GM12864 (cell line): ENCODE measurements at regions not wholly inside any gene's neighbourhood (a gene's known extent, or its start where the extent isn't known, plus 50 kb on each side); places are given as distances from the start of the nearest gene placed in this dataset.

Experiments
- DNase-seq: peaks from one replicate; pipeline ENCODE4 v3.0.0-alpha.2; 2011; ENCODE audit warnings: low read depth
- H3K4me3 ChIP-seq: 2 replicates; pipeline ENCODE4 v1.5.1; 2011; ENCODE audit warnings: mild to moderate bottlenecking, low read depth, low read length, control low read depth
- TF ChIP-seq, protein P1 (sequence below): IDR thresholded peaks from 2 replicates; pipeline ENCODE4 v1.5.1; 2011; ENCODE audit warnings: low read depth, mild to moderate bottlenecking, moderate library complexity, low read length, control low read depth, inconsistent platforms; ENCODE audit errors: missing control alignments

DNA sequence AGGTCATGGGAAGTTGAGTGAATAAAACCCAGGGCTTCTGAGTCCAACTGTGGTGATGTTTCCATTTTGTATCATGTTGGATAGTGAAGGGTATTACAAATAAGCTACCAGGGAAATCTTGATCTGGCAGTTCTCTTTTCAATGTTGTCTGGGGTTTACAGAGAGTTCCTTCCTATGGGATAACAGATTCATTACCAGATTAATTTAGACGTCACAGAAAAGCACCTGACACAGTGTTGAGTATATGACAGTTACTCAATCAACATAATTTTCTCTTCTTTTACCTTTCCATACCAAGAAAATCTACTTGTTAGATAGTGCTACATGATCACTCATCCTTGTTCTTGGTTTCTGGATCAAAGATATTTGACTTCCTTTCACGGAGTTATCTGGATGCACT lies 270.9 kb downstream of the ACTL7B start:
- no peak for DNase-seq
- TF ChIP-seq, protein P1, sequence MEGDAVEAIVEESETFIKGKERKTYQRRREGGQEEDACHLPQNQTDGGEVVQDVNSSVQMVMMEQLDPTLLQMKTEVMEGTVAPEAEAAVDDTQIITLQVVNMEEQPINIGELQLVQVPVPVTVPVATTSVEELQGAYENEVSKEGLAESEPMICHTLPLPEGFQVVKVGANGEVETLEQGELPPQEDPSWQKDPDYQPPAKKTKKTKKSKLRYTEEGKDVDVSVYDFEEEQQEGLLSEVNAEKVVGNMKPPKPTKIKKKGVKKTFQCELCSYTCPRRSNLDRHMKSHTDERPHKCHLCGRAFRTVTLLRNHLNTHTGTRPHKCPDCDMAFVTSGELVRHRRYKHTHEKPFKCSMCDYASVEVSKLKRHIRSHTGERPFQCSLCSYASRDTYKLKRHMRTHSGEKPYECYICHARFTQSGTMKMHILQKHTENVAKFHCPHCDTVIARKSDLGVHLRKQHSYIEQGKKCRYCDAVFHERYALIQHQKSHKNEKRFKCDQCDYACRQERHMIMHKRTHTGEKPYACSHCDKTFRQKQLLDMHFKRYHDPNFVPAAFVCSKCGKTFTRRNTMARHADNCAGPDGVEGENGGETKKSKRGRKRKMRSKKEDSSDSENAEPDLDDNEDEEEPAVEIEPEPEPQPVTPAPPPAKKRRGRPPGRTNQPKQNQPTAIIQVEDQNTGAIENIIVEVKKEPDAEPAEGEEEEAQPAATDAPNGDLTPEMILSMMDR: no peak

DNA sequence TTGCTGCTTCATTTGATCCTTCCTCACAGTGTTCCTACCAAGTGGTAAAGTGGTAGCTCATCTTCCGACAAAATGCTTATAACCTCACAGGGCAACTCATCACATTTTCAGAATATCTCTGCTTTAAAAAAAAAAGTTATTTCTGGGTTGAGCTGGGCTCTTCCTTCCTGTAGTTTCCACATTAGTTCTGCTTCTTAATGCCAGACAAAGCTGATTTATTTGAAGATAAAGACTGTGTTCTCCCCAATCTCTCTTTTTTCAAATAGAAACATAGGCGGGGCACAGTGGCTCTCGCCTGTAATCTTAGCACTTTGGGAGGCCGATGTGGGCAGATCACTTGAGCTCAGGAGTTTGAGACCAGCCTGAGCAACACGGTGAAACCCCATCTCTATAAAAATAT lies 273.1 kb downstream of the ACTL7B start:
- no peak overlapping the region for H3K4me3 ChIP-seq
- DNase-seq: no peak
- TF ChIP-seq, protein P1: no peak

More for the DNA sequence above, 270.9 kb downstream of the ACTL7B start:
- no peak overlapping the region for H3K4me3 ChIP-seq

DNA sequence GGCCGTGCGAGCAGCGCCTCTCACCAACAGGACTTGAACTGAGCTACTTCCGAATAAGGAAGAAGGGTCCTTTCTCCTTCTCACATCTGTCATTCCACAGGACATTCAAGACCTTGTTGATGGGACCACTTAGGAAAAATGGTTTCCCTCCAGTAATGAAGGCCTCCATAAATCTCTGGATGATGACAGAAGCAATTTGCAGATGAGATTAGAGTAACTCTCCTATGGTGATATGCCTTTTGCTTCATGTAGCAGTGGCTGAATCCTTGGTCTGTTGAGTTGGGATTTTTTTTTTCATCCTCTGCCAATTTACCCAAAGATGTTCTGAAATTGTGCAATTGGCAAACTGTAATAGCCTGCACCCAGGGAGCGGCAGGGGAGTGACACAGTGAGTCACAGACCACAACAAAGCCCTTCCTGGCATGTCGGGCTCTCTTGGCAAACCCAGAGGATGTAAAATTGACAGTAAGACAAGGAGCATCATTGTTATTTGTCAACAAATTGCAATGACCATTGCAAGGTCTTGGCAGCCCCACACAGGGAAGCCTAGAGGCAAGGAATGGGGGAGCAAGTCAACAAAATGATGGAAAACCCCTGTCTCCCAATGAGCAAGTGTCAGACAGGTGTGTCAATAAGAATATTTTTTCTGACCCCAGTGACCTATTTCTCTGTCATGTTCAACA lies 275.9 kb downstream of the ACTL7B start:
- TF ChIP-seq, protein P1: no peak
- H3K4me3 ChIP-seq: no peak overlapping the region
- no peak for DNase-seq

DNA sequence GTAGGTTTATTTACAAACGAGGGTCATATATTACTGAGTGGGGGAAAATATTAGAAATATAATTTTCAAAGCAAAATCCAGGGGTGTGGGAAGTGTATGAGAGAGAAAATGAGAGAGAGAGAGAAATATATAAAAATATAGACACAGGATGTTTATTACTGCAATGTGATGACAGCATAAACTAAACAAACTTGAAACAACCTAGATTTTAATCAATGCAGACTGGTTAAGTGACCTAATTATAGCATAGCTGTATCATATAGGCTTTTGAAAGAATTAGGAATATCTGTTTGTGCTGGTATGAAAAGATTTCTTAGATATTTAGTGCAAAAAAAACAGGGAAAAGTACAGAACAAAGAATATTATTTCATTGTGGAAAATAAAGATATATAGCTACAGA lies 280.5 kb downstream of the ACTL7B start:
- no peak for DNase-seq
- TF ChIP-seq, protein P1: no peak
- no peak overlapping the region for H3K4me3 ChIP-seq

DNA sequence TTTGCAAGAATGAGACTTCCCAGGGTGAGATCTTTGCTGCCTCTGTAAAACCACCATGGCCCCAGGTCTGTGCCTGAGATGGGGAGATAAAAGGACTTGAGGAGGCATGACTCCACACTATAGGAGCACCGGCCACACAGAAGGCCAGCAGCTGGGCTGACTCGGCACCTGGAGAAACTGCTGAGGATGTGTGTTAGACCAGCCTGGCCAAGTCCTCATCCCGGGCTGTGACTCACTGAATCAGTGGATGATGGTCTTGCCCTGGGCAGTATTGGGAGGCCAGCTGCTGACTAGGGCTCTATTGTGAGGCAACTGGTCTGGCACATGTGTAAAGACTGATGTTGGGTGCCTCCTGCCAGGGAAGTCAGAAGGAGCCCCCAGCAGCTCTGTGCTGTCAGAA lies 286.2 kb downstream of the ACTL7B start:
- H3K4me3 ChIP-seq: no peak overlapping the region
- TF ChIP-seq, protein P1: no peak
- no peak for DNase-seq

DNA sequence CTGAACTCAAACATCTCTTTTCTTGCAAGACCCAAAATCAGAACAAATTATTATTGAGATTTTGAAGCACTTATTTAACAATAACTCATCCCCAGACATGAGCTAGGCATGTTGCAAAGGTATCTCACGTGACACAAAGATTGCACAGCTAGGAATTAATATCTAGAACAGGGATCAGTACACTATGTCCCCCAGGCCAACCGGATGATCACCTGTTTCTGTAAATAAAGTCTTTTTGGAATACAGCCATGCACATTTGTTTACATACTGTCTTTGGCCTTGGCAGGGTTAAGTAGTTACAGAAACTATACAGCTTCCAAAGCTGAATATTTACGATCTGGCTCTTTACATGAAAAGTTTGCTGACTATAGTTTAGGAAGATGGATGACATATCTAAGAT lies 287.7 kb downstream of the ACTL7B start:
- no peak overlapping the region for H3K4me3 ChIP-seq
- no peak for DNase-seq
- TF ChIP-seq, protein P1: no peak

DNA sequence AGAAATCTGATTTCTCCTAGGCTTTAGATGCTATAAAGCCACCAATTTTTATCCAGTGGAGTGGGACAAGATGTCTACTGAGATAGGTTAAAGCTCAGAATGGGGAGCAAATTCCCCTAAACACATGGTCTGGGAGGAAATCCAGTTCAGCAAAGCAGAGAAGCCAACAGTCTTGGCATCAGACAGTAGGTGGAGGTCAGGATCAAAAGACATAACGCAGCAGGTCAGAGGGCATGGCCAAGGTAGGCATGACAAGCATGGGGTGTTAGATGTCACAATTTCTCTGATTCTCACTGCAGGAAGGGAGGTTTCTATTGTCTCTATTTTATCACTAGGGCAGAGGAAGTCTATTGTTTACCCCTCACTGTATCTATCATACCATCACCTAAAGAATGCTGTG lies 288.2 kb downstream of the ACTL7B start:
- no peak for DNase-seq

More for the DNA sequence above, 288.2 kb downstream of the ACTL7B start:
- TF ChIP-seq, protein P1: no peak
- H3K4me3 ChIP-seq: no peak overlapping the region
